K562 (cell line): ENCODE measurements at regions not wholly inside any gene's neighbourhood (a gene's known extent, or its start where the extent isn't known, plus 50 kb on each side); places are given as distances from the start of the nearest gene placed in this dataset.

Source experiments
- ATF1 ChIP-seq, 2 experiments: fragments of 450-650 bp in 1 of 2; IDR thresholded peaks; 2 replicates each; pipeline ENCODE4 v1.6.1; 2016; ENCODE audit warnings: missing compliant biosample characterization in 1 of 2, missing genetic modification characterization in 1 of 2
- MLLT1 ChIP-seq, 2 experiments: fragments of 450-650 bp; IDR thresholded peaks; 2 replicates each; pipeline ENCODE4 v1.6.1; 2016
- REST ChIP-seq, 2 experiments: fragments of 450-650 bp; formaldehyde crosslinking in 1 of 2; IDR thresholded peaks; 2 replicates each; pipeline versions ENCODE4 v1.4.0 to v1.6.1; 2014 to 2020; ENCODE audit warnings: mild to moderate bottlenecking in 2 of 2, borderline replicate concordance in 1 of 2, low read depth in 1 of 2
- RFX7 ChIP-seq: fragments of 250-450 bp; sonication (Bioruptor Pico); IDR thresholded peaks from 2 replicates; pipeline ENCODE4 v1.5.1; 2021; ENCODE audit warnings: mild to moderate bottlenecking
- SPI1 ChIP-seq: IDR thresholded peaks from 2 replicates; pipeline ENCODE4 v1.6.1; 2011; ENCODE audit warnings: low read depth, low read length, control low read depth, borderline replicate concordance
- ZNF140 ChIP-seq: fragments of 250-450 bp; sonication (Bioruptor Pico); IDR thresholded peaks from 2 replicates; pipeline ENCODE4 v1.8.0; 2021; ENCODE audit warnings: moderate library complexity, mild to moderate bottlenecking, inconsistent platforms

GRCh38 chr6:28719275-28719940 is 193.7 kb downstream of the GPX5 start (continued):
- TF ChIP-seq REST (IDR thresholded peaks at IDR 0.05; ENCODE audit: borderline replicate concordance) (peak; percentile 21; the same call in 1 of the 2 replicates), REST (CRISPR knock-in tag; IDR thresholded peaks at IDR 0.05; ENCODE audit: low read depth) (no peak), MLLT1 (IDR thresholded peaks at IDR 0.05) (no peak), ATF1 (CRISPR knock-in tag; IDR thresholded peaks at IDR 0.05) (no peak), ATF1 (tag; IDR thresholded peaks at IDR 0.05) (peak; percentile 42; the same call in 1 of the 2 replicates), RFX7 (CRISPR knock-in tag) (no peak), SPI1 (no peak), ZNF140 (no peak)
